ENCODE measurements at regions not wholly inside any gene's neighbourhood (a gene's known extent, or its start where the extent isn't known, plus 50 kb on each side); places are given as distances from the start of the nearest gene placed in this dataset.
"Not testable (repeated sequence)": the region's sequence is repeated elsewhere in the genome, so short reads cannot be mapped to it uniquely, and the experiment has no call there.

- no peaks in the 10 kb centered on the region for H3K27me3 ChIP-seq (replicated peaks)
- DNase-seq = no peak
- H3K27ac ChIP-seq = no peak overlapping the region
- H3K4me3 ChIP-seq (ENCODE audit: low read depth, low read length) = no peak overlapping the region
- no peaks in the 10 kb centered on the region for H3K36me3 ChIP-seq (replicated peaks)
- in situ Hi-C loops (cut with HindIII; ENCODE audit: low pct_ligation_motif_present, low sequenced_read_pairs) = no loop called here
- no peak for TF ChIP-seq CTCF (IDR thresholded peaks at IDR 0.05; ENCODE audit: low read depth, low read length, missing control alignments)
Observed at GRCh38 chr3:6396631-6397030, 464.3 kb upstream of the GRM7 start.

GRCh38 chr3:6402666-6403065, 458.2 kb upstream of the GRM7 start:
- H3K27me3 ChIP-seq (replicated peaks); in situ Hi-C loops (cut with HindIII; ENCODE audit: low pct_ligation_motif_present, low sequenced_read_pairs); H3K36me3 ChIP-seq (replicated peaks); H3K27ac ChIP-seq; DNase-seq; H3K4me3 ChIP-seq (ENCODE audit: low read depth, low read length): not testable (repeated sequence)

- H3K27me3 ChIP-seq (replicated peaks); H3K36me3 ChIP-seq (replicated peaks); DNase-seq; H3K4me3 ChIP-seq (ENCODE audit: low read depth, low read length); H3K27ac ChIP-seq; in situ Hi-C loops (cut with HindIII; ENCODE audit: low pct_ligation_motif_present, low sequenced_read_pairs): not testable (repeated sequence)
Observed at GRCh38 chr3:6406923-6407322, 454.0 kb upstream of the GRM7 start.

- DNase-seq = no peak
- Histone ChIP-seq H3K36me3 (replicated peaks) (no peaks in the 10 kb centered on the region), H3K27me3 (replicated peaks) (no peaks in the 10 kb centered on the region), H3K4me3 (ENCODE audit: low read depth, low read length) (no peak overlapping the region), H3K27ac (no peak overlapping the region)
- TF ChIP-seq CTCF (IDR thresholded peaks at IDR 0.05; ENCODE audit: low read depth, low read length, missing control alignments) = no peak
- in situ Hi-C loops (cut with HindIII; ENCODE audit: low pct_ligation_motif_present, low sequenced_read_pairs) = no loop called here
Observed at GRCh38 chr3:6416049-6416661, 444.8 kb upstream of the GRM7 start.

GRCh38 chr3:6417174-6417573, 443.7 kb upstream of the GRM7 start:
- H3K27ac ChIP-seq = no peak overlapping the region
- in situ Hi-C loops (cut with HindIII; ENCODE audit: low pct_ligation_motif_present, low sequenced_read_pairs) = no loop called here

GRCh38 chr3:6418485-6418884, 442.4 kb upstream of the GRM7 start:
- Histone ChIP-seq H3K27me3 (replicated peaks) (no peaks in the 10 kb centered on the region), H3K36me3 (replicated peaks) (no peaks in the 10 kb centered on the region), H3K4me3 (ENCODE audit: low read depth, low read length) (no peak overlapping the region), H3K27ac (no peak overlapping the region)
- no peak for DNase-seq
- no peak for TF ChIP-seq CTCF (IDR thresholded peaks at IDR 0.05; ENCODE audit: low read depth, low read length, missing control alignments)
- in situ Hi-C loops (cut with HindIII; ENCODE audit: low pct_ligation_motif_present, low sequenced_read_pairs) = no loop called here

More at GRCh38 chr3:6417174-6417573, 443.7 kb upstream of the GRM7 start:
- H3K36me3 ChIP-seq (replicated peaks) = no peaks in the 10 kb centered on the region
- no peak for DNase-seq
- TF ChIP-seq CTCF (IDR thresholded peaks at IDR 0.05; ENCODE audit: low read depth, low read length, missing control alignments) = no peak
- no peaks in the 10 kb centered on the region for H3K27me3 ChIP-seq (replicated peaks)
- no peak overlapping the region for H3K4me3 ChIP-seq (ENCODE audit: low read depth, low read length)
